ENCODE measurements at regions not wholly inside any gene's neighbourhood (a gene's known extent, or its start where the extent isn't known, plus 50 kb on each side); places are given as distances from the start of the nearest gene placed in this dataset.
A peak's percentile ranks its signal among the peaks of the same experiment; 100 is the strongest.

DNA sequence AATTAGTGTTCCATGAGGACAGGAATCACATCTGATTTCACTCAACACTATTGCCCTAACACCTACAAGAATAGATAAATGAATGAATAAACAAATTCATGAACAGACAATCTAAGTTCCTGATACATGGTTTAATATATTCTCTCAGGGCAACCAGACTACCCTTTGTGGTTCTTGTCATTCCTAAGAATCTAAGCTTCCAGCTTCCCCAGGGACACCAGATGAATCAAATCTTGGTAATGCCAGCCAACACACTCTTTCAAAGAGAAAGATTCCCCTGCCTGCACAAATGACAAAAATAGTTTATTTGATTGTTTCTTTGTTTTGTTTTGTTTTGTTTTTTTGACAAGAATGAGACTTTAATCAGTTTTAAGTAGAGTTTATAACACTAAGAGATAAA, 237.5 kb upstream of the CHAC2 start:
- TF ChIP-seq CTCF (IDR thresholded peaks at IDR 0.05; ENCODE audit: low read depth, low read length) = no peak
- H3K27me3 ChIP-seq = no peaks in the 10 kb centered on the region

DNA sequence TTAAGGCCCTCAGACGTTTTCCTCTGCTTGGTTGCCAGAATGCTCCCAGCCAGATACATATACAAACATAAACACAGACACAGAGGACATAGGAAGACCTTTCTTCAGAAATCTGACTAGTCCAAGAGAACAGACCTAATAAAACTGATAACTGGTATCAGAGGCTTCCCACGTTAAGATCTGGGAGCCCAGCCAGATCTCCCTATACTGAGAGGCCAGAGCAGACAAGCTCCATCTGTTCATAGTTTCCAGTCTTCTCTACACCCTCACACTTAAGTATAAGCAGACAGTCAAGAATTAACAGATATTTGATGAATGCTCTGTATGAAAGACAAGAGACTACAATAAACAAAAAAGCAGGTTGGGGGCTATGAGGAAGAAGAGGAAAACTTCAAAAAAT, 240.5 kb upstream of the CHAC2 start:
- no peaks in the 10 kb centered on the region for H3K4me1 ChIP-seq
- no peak overlapping the region for H3K4me3 ChIP-seq (ENCODE audit: low read depth, low read length)
- no peaks in the 10 kb centered on the region for H3K27me3 ChIP-seq
- H3K36me3 ChIP-seq = no peaks in the 10 kb centered on the region
- peak; percentile 15 for DNase-seq
- no peak for TF ChIP-seq CTCF (IDR thresholded peaks at IDR 0.05; ENCODE audit: low read depth, low read length)
- no peaks in the 10 kb centered on the region for H3K9me3 ChIP-seq

More for the DNA sequence above, 237.5 kb upstream of the CHAC2 start:
- H3K36me3 ChIP-seq = no peaks in the 10 kb centered on the region
- H3K4me3 ChIP-seq (ENCODE audit: low read depth, low read length) = no peak overlapping the region
- H3K9me3 ChIP-seq = no peaks in the 10 kb centered on the region
- no peak for DNase-seq
- H3K4me1 ChIP-seq = no peaks in the 10 kb centered on the region

DNA sequence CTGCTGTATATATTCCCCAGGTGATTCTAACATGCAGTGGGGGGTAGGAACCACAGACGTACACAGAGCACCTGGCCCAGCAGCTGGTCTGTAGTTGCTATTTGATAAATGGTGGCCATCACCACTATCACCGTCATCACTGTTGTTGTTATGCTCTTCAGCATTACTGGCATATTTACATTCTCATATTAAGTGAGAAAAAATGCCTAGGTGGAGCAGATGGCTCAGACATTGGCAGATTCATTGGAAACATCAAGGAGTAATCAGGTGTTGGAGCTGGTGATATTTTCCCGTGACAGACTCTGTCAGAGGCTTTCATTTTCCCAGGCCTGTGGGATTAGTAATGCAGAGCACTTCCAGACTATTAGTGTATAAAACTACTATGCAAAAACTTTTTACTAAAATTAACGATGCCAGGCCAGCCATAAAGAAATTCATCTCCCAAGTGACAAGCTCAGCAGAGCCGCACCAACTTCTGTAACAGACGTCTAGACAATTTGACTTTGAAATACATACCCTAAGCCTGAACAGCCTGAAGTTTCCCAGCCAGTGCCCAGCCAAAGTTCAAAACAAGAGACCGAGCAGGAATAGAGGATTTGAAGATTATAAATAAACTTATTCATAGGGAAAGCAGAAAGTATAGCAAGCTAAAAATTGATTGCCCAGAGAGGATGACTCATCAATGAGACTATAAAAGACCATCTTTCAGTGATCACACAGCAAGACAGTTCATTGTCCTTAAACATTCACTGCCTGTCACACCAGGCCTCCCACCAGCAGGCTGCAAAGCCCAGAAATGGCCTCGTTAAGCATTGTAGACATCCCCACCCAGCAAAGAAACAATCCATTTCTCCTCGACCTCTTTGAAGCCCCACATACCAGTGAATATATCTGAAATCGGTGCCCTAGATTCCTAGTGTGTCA, 247.4 kb upstream of the CHAC2 start:
- no peak for DNase-seq
- no peaks in the 10 kb centered on the region for H3K36me3 ChIP-seq
- no peaks in the 10 kb centered on the region for H3K4me1 ChIP-seq
- no peaks in the 10 kb centered on the region for H3K27me3 ChIP-seq
- H3K4me3 ChIP-seq (ENCODE audit: low read depth, low read length) = no peak overlapping the region
- TF ChIP-seq CTCF (IDR thresholded peaks at IDR 0.05; ENCODE audit: low read depth, low read length) = no peak
- H3K9me3 ChIP-seq = no peaks in the 10 kb centered on the region

DNA sequence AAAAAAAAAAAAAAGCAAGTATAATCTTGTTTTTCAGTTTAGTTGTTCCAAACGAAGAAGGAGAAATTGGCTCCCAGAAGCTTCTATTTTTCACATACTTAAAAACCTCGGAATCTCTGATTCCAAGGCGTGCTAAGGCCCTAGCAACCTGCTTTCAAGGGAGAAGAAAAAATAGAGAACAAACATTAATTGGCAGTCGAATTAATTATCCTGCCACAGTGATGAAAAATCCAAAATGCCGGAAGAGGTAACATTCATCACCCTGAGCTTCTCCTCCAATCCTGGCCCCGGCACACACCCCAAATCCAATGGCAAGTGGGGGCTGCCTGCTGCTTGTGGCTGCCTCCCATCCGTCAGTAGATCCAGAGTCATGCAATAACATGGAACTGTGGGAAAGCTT, 250.2 kb upstream of the CHAC2 start:
- H3K4me3 ChIP-seq (ENCODE audit: low read depth, low read length) = no peak overlapping the region
- H3K4me1 ChIP-seq = no peaks in the 10 kb centered on the region
- no peaks in the 10 kb centered on the region for H3K27me3 ChIP-seq
- H3K36me3 ChIP-seq = no peaks in the 10 kb centered on the region
- DNase-seq = no peak
- no peak for TF ChIP-seq CTCF (IDR thresholded peaks at IDR 0.05; ENCODE audit: low read depth, low read length)
- H3K9me3 ChIP-seq = no peaks in the 10 kb centered on the region

GRCh38 chr2:53516650-53517049, 251.0 kb upstream of the CHAC2 start:
- Histone ChIP-seq H3K4me3 (ENCODE audit: low read depth, low read length) (no peak overlapping the region), H3K4me1 (no peaks in the 10 kb centered on the region)
- no peak for TF ChIP-seq CTCF (IDR thresholded peaks at IDR 0.05; ENCODE audit: low read depth, low read length)

More at GRCh38 chr2:53516650-53517049, 251.0 kb upstream of the CHAC2 start:
- DNase-seq = no peak
- no peaks in the 10 kb centered on the region for H3K27me3 ChIP-seq
- H3K36me3 ChIP-seq = no peaks in the 10 kb centered on the region
- no peaks in the 10 kb centered on the region for H3K9me3 ChIP-seq

Data from BE2C (cell line).